Mesothelial cell of epicardium (in vitro differentiated cells): ENCODE measurements at regions not wholly inside any gene's neighbourhood (a gene's known extent, or its start where the extent isn't known, plus 50 kb on each side); places are given as distances from the start of the nearest gene placed in this dataset.

Source experiments
- DNase-seq, 2 experiments: peaks; one replicate each; pipeline ENCODE4 v3.0.0; 2021; ENCODE audit warnings: low spot score in 2 of 2; ENCODE audit not compliant: unreplicated experiment in 2 of 2
- H3K27ac Mint-ChIP-seq: 2 replicates; pipeline ENCODE4 v1.8.0; 2021; ENCODE audit warnings: mixed read lengths
- H3K27me3 Mint-ChIP-seq: 2 replicates; pipeline ENCODE4 v1.8.0; 2021; ENCODE audit warnings: low read depth, mixed read lengths
- H3K36me3 Mint-ChIP-seq: 2 replicates; pipeline ENCODE4 v1.8.0; 2021; ENCODE audit warnings: mixed read lengths
- H3K4me1 Mint-ChIP-seq: 2 replicates; pipeline ENCODE4 v1.8.0; 2021; ENCODE audit warnings: mixed read lengths
- H3K4me3 Mint-ChIP-seq: 2 replicates; pipeline ENCODE4 v1.8.0; 2021; ENCODE audit warnings: mild to moderate bottlenecking, moderate library complexity, mixed read lengths
- H3K9me3 Mint-ChIP-seq: 2 replicates; pipeline ENCODE4 v1.8.0; 2021; ENCODE audit warnings: mixed read lengths
- TF ChIP-seq, protein P1 (sequence below): fragments of 200-600 bp; sonication (generic); IDR thresholded peaks from one replicate; pipeline ENCODE4 v1.5.0; 2021; ENCODE audit warnings: antibody characterized with exemption; ENCODE audit not compliant: unreplicated experiment

DNA sequence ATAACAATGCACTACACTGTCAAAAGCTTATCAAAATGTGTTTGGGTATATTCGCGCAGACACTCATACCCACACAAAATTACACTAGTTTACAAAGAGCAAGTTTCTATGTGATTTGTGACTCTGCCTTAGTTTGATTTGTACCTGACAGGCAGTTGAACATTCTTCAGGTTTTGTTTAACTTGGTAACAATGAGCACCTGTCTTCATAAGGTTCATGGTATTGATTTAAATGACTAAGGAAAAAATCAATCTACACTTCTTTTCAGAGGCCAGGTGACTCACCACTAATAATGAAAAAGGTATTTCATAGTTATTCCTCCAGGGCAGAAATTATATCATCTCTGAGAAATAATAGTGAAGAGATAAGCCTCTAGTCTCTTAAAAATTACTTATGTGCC, 1114.6 kb upstream of the AGA start:
- Mint-ChIP-seq H3K4me3 (no peak overlapping the region), H3K27me3 (no peaks in the 10 kb centered on the region), H3K27ac (no peak overlapping the region), H3K36me3 (no peaks in the 10 kb centered on the region), H3K9me3 (peaks cover 3% of the 10 kb centered on the region), H3K4me1 (peaks cover 3% of the 10 kb centered on the region)
- TF ChIP-seq, protein P1, sequence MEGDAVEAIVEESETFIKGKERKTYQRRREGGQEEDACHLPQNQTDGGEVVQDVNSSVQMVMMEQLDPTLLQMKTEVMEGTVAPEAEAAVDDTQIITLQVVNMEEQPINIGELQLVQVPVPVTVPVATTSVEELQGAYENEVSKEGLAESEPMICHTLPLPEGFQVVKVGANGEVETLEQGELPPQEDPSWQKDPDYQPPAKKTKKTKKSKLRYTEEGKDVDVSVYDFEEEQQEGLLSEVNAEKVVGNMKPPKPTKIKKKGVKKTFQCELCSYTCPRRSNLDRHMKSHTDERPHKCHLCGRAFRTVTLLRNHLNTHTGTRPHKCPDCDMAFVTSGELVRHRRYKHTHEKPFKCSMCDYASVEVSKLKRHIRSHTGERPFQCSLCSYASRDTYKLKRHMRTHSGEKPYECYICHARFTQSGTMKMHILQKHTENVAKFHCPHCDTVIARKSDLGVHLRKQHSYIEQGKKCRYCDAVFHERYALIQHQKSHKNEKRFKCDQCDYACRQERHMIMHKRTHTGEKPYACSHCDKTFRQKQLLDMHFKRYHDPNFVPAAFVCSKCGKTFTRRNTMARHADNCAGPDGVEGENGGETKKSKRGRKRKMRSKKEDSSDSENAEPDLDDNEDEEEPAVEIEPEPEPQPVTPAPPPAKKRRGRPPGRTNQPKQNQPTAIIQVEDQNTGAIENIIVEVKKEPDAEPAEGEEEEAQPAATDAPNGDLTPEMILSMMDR: no peak
- no peak for DNase-seq

DNA sequence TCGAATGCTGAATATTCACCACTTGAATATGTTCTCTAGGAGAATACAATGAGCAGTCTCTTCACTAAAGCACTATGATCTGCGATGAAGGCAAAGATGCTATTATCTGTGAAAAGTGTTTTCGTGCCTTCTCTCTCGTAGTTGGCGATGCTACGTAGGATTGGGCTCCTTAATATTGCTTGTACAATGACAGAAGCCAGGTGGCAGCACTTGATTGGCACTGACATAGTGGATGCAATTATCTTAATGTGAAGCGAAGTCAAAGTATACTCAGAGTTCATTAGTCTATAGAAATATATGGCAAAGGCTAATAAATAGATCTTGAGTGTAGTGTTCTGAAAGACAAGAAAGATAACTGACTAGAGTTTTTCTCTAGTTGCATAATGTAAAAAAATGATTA, 1135.7 kb upstream of the AGA start:
- DNase-seq: no peak
- no peaks in the 10 kb centered on the region for H3K36me3 Mint-ChIP-seq
- H3K27ac Mint-ChIP-seq: no peak overlapping the region
- TF ChIP-seq, protein P1: no peak
- H3K27me3 Mint-ChIP-seq: no peaks in the 10 kb centered on the region
- no peak overlapping the region for H3K4me3 Mint-ChIP-seq
- no peaks in the 10 kb centered on the region for H3K4me1 Mint-ChIP-seq
- H3K9me3 Mint-ChIP-seq: no peaks in the 10 kb centered on the region

DNA sequence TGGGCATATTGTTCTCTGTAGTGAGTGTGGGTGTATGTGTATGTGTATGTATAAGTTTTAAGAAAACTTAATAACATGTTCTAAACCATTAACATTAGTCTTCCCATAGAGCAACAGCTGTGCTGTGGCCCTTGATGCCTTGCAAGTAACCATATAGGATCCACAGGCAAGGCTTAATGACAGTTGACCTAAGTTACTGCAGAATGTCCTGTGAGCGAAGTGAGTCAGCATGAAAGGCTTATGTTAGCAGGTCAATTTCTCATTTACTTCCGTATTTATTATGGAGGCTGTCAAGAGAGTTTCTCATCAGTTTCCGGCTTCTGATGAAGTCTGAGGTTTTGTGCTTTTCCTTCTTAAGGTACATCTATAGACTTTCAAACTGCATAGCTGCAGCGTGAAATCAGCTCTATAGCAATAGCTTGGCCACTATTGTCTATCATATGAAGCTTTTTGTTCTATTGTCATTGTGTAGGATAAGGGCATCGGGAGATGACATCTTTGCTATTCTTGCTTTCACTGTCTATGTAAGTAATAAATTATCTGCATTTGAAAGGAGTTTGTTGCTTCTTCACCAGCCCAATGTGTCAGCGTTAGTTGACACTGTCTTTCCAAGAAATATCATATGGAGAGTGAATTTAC, 1153.4 kb upstream of the AGA start:
- TF ChIP-seq, protein P1: no peak
- Mint-ChIP-seq H3K27me3 (no peaks in the 10 kb centered on the region), H3K9me3 (peaks cover 22% of the 10 kb centered on the region), H3K4me1 (no peaks in the 10 kb centered on the region), H3K27ac (no peak overlapping the region), H3K36me3 (no peaks in the 10 kb centered on the region), H3K4me3 (no peak overlapping the region)
- no peak for DNase-seq

DNA sequence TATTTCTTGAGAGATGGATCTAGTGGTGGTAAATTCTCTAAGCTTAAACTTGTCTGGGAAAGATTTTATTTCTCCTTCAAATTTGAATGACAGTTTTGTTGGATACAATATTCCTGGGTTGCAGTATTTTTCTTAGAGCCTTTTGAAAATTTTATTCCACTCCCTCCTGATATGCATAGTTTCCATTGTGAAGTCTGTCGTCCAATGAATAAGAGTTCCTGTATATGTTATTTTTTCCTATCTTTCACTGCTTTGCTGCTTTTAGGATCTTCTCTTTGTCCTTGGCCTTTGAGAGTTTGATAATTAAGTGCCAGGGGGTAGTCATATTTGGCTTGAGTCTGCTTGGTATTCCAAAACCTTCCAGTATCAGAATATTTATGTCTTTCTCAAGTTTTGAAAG, 1156.4 kb upstream of the AGA start:
- DNase-seq: no peak
- Mint-ChIP-seq H3K27me3 (no peaks in the 10 kb centered on the region), H3K36me3 (no peaks in the 10 kb centered on the region), H3K4me1 (no peaks in the 10 kb centered on the region), H3K4me3 (no peak overlapping the region), H3K27ac (no peak overlapping the region), H3K9me3 (peaks cover 20% of the 10 kb centered on the region)
- TF ChIP-seq, protein P1: no peak

- no peak for DNase-seq
- no peak overlapping the region for H3K27ac Mint-ChIP-seq
- H3K4me1 Mint-ChIP-seq: no peaks in the 10 kb centered on the region
- no peaks in the 10 kb centered on the region for H3K27me3 Mint-ChIP-seq
- no peaks in the 10 kb centered on the region for H3K36me3 Mint-ChIP-seq
- H3K4me3 Mint-ChIP-seq: no peak overlapping the region
- H3K9me3 Mint-ChIP-seq: peaks cover 20% of the 10 kb centered on the region
- TF ChIP-seq, protein P1: no peak
Observed at GRCh38 chr4:178599521-178599920, 1157.3 kb upstream of the AGA start.

DNA sequence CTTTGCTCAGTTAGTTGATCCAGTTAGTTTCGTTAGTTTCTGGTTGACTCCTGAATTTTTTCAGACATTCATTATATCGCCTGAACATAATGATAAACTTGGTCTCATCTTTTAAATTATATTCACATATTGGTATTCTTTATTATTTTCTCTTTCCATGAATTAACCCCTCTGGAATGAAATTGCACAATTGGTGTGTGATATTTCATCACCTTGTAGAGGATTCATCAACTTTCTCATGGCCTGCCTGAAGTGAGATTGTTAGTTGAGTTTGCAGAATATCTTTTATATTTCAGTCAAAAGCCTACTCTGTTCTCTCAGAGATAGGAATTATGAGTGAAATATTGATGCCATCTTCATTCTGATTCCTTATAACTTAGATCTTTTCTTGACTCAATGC, 1160.6 kb upstream of the AGA start:
- Mint-ChIP-seq H3K27me3 (no peaks in the 10 kb centered on the region), H3K36me3 (no peaks in the 10 kb centered on the region), H3K9me3 (peaks cover 20% of the 10 kb centered on the region), H3K4me1 (peaks cover 6% of the 10 kb centered on the region), H3K27ac (no peak overlapping the region), H3K4me3 (no peak overlapping the region)
- TF ChIP-seq, protein P1: no peak
- no peak for DNase-seq
